ENCODE measurements at regions not wholly inside any gene's neighbourhood (a gene's known extent, or its start where the extent isn't known, plus 50 kb on each side); places are given as distances from the start of the nearest gene placed in this dataset.

DNA sequence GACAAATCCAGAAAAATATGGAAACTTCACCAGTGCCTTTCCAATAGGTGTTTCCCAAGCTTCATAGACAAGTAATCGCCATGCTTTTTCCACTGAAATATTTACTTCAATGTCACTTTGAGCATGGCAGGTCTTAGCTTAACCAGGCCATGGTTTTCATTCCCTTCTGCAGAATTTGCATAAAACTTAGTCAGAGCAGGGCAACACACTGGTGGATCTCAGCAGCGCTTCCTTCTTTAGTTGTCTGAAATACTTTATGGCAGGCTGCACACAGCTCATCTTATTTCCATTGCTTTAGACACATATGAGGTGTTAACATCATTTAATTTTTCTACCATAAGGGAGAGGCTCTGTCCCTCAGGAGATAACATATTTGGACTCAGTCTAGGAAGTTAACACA lies 102.9 kb upstream of the AHR start:
- H3K4me3 ChIP-seq (ENCODE audit: low read depth, low read length), result no peak overlapping the region
- no peak for DNase-seq (ENCODE audit: low read depth)
- TF ChIP-seq, protein P1, sequence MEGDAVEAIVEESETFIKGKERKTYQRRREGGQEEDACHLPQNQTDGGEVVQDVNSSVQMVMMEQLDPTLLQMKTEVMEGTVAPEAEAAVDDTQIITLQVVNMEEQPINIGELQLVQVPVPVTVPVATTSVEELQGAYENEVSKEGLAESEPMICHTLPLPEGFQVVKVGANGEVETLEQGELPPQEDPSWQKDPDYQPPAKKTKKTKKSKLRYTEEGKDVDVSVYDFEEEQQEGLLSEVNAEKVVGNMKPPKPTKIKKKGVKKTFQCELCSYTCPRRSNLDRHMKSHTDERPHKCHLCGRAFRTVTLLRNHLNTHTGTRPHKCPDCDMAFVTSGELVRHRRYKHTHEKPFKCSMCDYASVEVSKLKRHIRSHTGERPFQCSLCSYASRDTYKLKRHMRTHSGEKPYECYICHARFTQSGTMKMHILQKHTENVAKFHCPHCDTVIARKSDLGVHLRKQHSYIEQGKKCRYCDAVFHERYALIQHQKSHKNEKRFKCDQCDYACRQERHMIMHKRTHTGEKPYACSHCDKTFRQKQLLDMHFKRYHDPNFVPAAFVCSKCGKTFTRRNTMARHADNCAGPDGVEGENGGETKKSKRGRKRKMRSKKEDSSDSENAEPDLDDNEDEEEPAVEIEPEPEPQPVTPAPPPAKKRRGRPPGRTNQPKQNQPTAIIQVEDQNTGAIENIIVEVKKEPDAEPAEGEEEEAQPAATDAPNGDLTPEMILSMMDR (IDR thresholded peaks at IDR 0.05; ENCODE audit: insufficient read depth, low read length), result no peak

DNA sequence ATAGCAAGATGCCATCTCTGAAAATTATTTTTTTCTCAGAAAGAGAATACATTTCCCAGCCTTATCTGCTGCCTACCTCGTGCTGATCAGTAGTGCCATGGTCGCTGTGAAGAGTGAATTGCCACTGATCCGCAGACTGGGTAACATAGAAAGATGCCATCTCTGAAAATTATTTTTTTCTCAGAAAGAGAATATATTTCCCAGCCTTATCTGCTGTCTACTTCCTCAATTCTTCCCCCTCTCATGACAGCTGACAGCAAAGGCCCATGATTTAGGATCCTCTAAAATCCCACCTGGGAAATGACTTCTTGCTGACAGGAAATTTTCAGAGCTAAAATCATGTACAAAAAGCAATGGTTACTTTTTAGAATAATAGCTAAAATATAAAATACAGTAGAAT lies 92.5 kb upstream of the AHR start:
- H3K4me3 ChIP-seq (ENCODE audit: low read depth, low read length), result no peak overlapping the region
- no peak for DNase-seq (ENCODE audit: low read depth)
- TF ChIP-seq, protein P1 (IDR thresholded peaks at IDR 0.05; ENCODE audit: insufficient read depth, low read length), result no peak

DNA sequence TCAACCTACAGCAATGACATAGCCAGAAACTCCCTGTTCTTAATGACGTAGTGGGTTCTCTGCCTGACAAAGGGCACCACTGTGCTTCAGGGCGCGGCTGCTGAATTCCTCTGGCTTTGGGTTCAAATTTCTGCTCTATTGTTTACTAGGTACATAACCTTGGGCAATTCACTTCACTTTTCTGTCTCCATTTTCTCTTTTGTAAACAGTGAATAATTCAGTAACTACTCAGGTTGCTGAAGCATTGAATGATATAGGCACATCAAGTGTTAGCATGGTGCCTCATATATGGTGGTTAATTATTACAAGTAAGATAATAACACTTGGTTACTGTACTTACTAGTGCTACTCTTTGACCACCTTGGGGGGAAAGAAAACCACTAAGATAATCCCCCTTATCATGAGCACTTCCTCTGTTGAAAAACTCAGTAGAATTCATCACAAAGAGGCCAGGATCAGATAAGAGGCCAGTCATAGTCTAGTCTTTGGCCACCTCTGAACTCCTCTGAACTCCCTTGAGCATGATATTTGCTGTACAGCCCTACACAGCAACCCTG lies 92.0 kb upstream of the AHR start:
- no peak overlapping the region for H3K4me3 ChIP-seq (ENCODE audit: low read depth, low read length)
- TF ChIP-seq, protein P1 (IDR thresholded peaks at IDR 0.05; ENCODE audit: insufficient read depth, low read length), result no peak
- DNase-seq (ENCODE audit: low read depth), result no peak

DNA sequence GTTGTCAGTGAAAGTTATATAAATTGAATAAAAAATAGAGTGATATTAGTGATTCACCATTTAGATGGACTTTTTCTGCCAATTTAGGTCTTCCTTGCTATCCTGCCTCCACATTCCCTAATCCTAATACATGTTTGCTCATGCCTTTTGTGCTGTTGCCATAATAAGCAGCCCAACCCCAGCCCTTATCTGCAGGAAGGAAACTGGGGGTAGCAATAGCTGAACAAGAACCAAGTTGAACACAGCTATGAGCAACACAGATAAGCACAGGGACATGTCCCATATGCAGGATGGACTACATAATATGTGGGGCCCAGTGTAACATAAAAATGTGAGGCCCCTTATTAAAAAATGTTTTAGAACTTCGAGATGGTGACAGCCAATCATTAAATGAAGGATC lies 91.2 kb upstream of the AHR start:
- TF ChIP-seq, protein P1 (IDR thresholded peaks at IDR 0.05; ENCODE audit: insufficient read depth, low read length), result no peak
- DNase-seq (ENCODE audit: low read depth), result peak; percentile 77
- no peak overlapping the region for H3K4me3 ChIP-seq (ENCODE audit: low read depth, low read length)

DNA sequence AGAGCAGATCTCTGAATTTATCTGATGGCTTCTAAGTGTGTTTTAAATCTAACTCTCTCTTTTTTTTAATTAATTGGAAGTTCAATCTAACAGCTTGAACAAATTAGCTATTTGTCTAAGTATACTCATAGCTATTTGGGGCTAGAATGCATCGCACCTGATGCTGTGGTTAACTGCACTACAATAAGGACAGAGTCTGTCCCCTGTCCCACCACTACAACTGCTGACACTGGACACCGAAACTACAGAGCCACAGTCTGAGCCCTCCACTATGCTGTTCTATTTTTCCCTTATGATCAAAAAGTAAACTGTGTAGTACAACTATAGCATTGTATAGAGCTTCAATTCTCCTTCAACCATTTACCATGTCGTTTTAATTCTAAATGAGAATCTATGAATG lies 89.4 kb upstream of the AHR start:
- H3K4me3 ChIP-seq (ENCODE audit: low read depth, low read length), result no peak overlapping the region
- TF ChIP-seq, protein P1 (IDR thresholded peaks at IDR 0.05; ENCODE audit: insufficient read depth, low read length), result no peak
- no peak for DNase-seq (ENCODE audit: low read depth)

DNA sequence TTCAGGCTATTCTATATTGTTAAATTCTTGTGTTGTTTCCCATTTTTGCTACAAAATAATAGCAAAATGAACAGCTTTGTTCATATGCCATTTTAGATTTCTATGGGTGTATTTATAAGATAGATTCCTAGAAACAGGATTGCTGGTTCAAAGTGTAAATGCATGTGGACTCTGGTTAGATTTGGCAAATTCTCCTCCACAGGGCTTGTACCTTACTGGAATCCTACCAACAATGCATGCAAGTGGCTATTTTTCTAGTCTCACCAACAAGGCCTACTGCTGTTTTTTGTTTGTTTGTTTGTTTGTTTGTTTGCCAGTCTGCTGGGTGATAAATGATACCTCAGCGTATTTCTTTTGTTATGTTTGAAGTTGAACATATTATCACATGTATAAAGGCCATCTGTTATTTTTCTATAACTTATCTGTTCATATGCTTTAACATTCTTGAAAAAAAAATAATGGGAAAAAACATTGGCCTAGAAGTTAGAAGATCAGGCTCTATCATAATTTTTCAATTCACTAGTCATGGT lies 87.1 kb upstream of the AHR start:
- TF ChIP-seq, protein P1 (IDR thresholded peaks at IDR 0.05; ENCODE audit: insufficient read depth, low read length), result no peak

DNA sequence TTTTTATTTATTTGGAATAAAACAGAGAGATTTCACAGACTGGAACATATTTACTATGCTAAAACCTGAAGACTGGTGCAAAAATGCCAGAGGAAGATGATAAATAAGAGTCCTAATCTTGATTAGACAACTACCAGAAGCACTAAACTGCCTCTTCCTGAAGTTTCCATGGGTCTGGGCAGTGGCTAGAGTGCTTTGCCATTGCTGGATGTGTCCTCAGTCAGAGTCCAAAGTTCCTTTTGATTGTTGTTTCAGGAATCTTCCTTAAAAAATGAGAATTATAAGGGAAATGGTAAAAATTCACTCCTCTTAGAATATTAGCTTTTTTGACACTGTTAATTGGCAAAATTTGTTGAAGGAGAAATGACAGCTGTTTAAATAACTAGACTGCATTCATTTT lies 86.3 kb upstream of the AHR start:
- TF ChIP-seq, protein P1 (IDR thresholded peaks at IDR 0.05; ENCODE audit: insufficient read depth, low read length), result no peak
- DNase-seq (ENCODE audit: low read depth), result no peak

More for the DNA sequence above, 87.1 kb upstream of the AHR start:
- no peak for DNase-seq (ENCODE audit: low read depth)
- H3K4me3 ChIP-seq (ENCODE audit: low read depth, low read length), result no peak overlapping the region

More for the DNA sequence above, 86.3 kb upstream of the AHR start:
- H3K4me3 ChIP-seq (ENCODE audit: low read depth, low read length), result no peak overlapping the region
